HepG2 (cell line): ENCODE measurements at regions not wholly inside any gene's neighbourhood (a gene's known extent, or its start where the extent isn't known, plus 50 kb on each side); places are given as distances from the start of the nearest gene placed in this dataset.

Experiments used
- ATAC-seq: fragments of 200-7000 bp; cut with Tn5 transposase; 3 replicates; pipeline ENCODE4 v1.9.1; 2020; ENCODE audit warnings: mild to moderate bottlenecking, moderate library complexity
- BruUV-seq: library from RNA; stranded (reverse); fragments of 400-500 nt; replicated peaks from 2 replicates; lab custom pipeline; 2021; lab: Mats Ljungman, UMichigan
- CTCF ChIA-PET: fragments of 300-600 bp; formaldehyde crosslinking; extraction: SDS; loops from one replicate; lab custom pipeline; 2021; ENCODE audit warnings: low total read pairs, inconsistent platforms, low intra/inter-chr PET ratio; lab: Yijun Ruan, JAX
- POLR2A ChIA-PET: fragments of 350-600 bp; sonication (Branson Sonifier 250); formaldehyde crosslinking; loops from one replicate; lab custom pipeline; 2020; ENCODE audit warnings: antibody characterized with exemption, inconsistent platforms; lab: Yijun Ruan, JAX
- DNase-seq: peaks from one replicate; pipeline ENCODE4 v3.0.0-alpha.2; 2015; ENCODE audit warnings: low spot score
- FAIRE-seq: peaks from 3 replicates; lab custom pipeline; 2011; peaks lifted over from hg19 to GRCh38; lab: Jason Lieb, UNC
- H2AFZ ChIP-seq: one replicate; pipeline ENCODE4 v1.6.1; 2011; ENCODE audit warnings: low read length, inconsistent platforms
- H3K27ac ChIP-seq: fragments of 300-600 bp; 3 replicates; pipeline ENCODE4 v1.8.0; 2011; ENCODE audit warnings: mixed run types, mild to moderate bottlenecking, mixed read lengths, low read length, inconsistent platforms; ENCODE audit not compliant: insufficient read depth; ENCODE audit errors: extremely low read length
- H3K27me3 ChIP-seq, 2 experiments: fragments of 200-600 bp in 1 of 2; 2 replicates in 1 of 2; 3 replicates in 1 of 2; pipeline versions ENCODE4 v1.6.0 to v1.8.0; 2011; ENCODE audit warnings: low read length in 2 of 2, mild to moderate bottlenecking in 2 of 2, moderate library complexity in 2 of 2, inconsistent platforms in 1 of 2; ENCODE audit not compliant: insufficient read depth in 2 of 2, control insufficient read depth in 1 of 2
- H3K36me3 ChIP-seq, 2 experiments: fragments of 200-600 bp in 1 of 2; replicated peaks in 1 of 2; 2 replicates in 1 of 2; 3 replicates in 1 of 2; pipeline versions ENCODE4 v1.5.1 to v1.8.0; 2011; ENCODE audit warnings: low read length in 2 of 2, inconsistent platforms in 1 of 2; ENCODE audit not compliant: insufficient read depth in 2 of 2, control insufficient read depth in 1 of 2
- H3K4me1 ChIP-seq: 2 replicates; pipeline ENCODE4 v1.5.1; 2012; ENCODE audit warnings: low read length, inconsistent platforms; ENCODE audit not compliant: insufficient read depth
- H3K4me2 ChIP-seq: 2 replicates; pipeline ENCODE4 v1.6.0; 2011; ENCODE audit warnings: low read depth, low read length, inconsistent platforms
- H3K4me3 ChIP-seq, 3 experiments: fragments of 200-600 bp in 1 of 3; sonication (generic), shearing (Covaris generic) in 1 of 3; replicated peaks in 1 of 3; 2 replicates each; pipeline ENCODE4 v1.5.1; 2011 to 2016; ENCODE audit warnings: low read length in 3 of 3, inconsistent platforms in 2 of 3, low read depth in 2 of 3, mild to moderate bottlenecking in 2 of 3, control low read depth in 1 of 3, mixed read lengths in 1 of 3; ENCODE audit not compliant: insufficient read depth in 1 of 3
- H3K79me2 ChIP-seq: one replicate; pipeline ENCODE4 v1.6.1; 2011; ENCODE audit warnings: low read length, inconsistent platforms; ENCODE audit not compliant: insufficient read depth
- H3K9ac ChIP-seq: 2 replicates; pipeline ENCODE4 v1.6.0; 2011; ENCODE audit warnings: mild to moderate bottlenecking, low read depth, low read length, inconsistent platforms; ENCODE audit not compliant: insufficient read depth
- H3K9me3 ChIP-seq: 2 replicates; pipeline ENCODE4 v1.5.1; 2012; ENCODE audit warnings: mild to moderate bottlenecking, low read length
- H4K20me1 ChIP-seq: 2 replicates; pipeline ENCODE4 v1.6.0; 2011; ENCODE audit warnings: inconsistent platforms, mild to moderate bottlenecking, low read length, moderate library complexity; ENCODE audit not compliant: insufficient read depth
- ASH2L ChIP-seq: fragments of 300-600, 200-600 bp; sonication (generic); IDR thresholded peaks from 2 replicates; pipeline ENCODE4 v1.7.0; 2017; ENCODE audit warnings: low read depth, mild to moderate bottlenecking, moderate library complexity, mixed read lengths, low read length; ENCODE audit not compliant: insufficient read length
- CBFB ChIP-seq: sonication (generic); formaldehyde crosslinking; IDR thresholded peaks from 2 replicates; pipeline ENCODE4 v1.4.0; 2020; ENCODE audit warnings: missing genetic modification reagents
- IKZF1 ChIP-seq: fragments of 450-650 bp; IDR thresholded peaks from 2 replicates; pipeline ENCODE4 v1.7.1; 2016
- KLF12 ChIP-seq: sonication (generic); formaldehyde crosslinking; IDR thresholded peaks from 2 replicates; pipeline ENCODE4 v1.4.0; 2020; ENCODE audit warnings: missing genetic modification reagents, borderline replicate concordance
- KMT2A ChIP-seq: sonication (generic); formaldehyde crosslinking; IDR thresholded peaks from 2 replicates; pipeline ENCODE4 v1.4.0; 2020; ENCODE audit warnings: missing genetic modification reagents
- PITX1 ChIP-seq: sonication (generic); formaldehyde crosslinking; IDR thresholded peaks from 2 replicates; pipeline ENCODE4 v1.5.1; 2020; ENCODE audit warnings: mild to moderate bottlenecking, missing genetic modification reagents
- PRPF4 ChIP-seq: fragments of 200-400 bp; formaldehyde crosslinking; IDR thresholded peaks from 2 replicates; pipeline ENCODE4 v1.6.1; 2016; ENCODE audit warnings: low read length, low read depth; ENCODE audit not compliant: poor library complexity, severe bottlenecking
- RAD21 ChIP-seq: fragments of 450-650 bp; formaldehyde crosslinking; IDR thresholded peaks from 2 replicates; pipeline ENCODE4 v1.5.0; 2020; ENCODE audit warnings: mild to moderate bottlenecking
- SNAI1 ChIP-seq: sonication (generic); formaldehyde crosslinking; IDR thresholded peaks from 2 replicates; pipeline ENCODE4 v1.5.0; 2020; ENCODE audit warnings: mild to moderate bottlenecking, missing genetic modification reagents, borderline replicate concordance
- ZIK1 ChIP-seq: sonication (generic); formaldehyde crosslinking; IDR thresholded peaks from 2 replicates; pipeline ENCODE4 v1.5.0; 2020; ENCODE audit warnings: mild to moderate bottlenecking, low read depth, missing genetic modification reagents, borderline replicate concordance
- WGBS: methylation state at CpG from one replicate; pipeline ENCODE4 v1.1.6; 2017; ENCODE audit warnings: low lambda C conversion rate; 5-methylcytosine and 5-hydroxymethylcytosine counted together
- in situ Hi-C: cut with HindIII; loops from 2 replicates; pipeline ENCODE4 v1.10.0; 2017; ENCODE audit warnings: low pct_unique_long_range_greater_than_20kb; ENCODE audit not compliant: extremely low pct_ligation_motif_present
- intact Hi-C: fragments of 100-400 bp; cut with micrococcal nuclease; formaldehyde crosslinking; loops from one replicate; pipeline ENCODE4 v1.10.0; 2022; ENCODE audit not compliant: unreplicated experiment
- TF ChIP-seq, protein P1 (sequence below): sonication (generic); formaldehyde crosslinking; IDR thresholded peaks from 2 replicates; pipeline ENCODE4 v1.4.0; 2020; ENCODE audit warnings: mild to moderate bottlenecking, missing genetic modification reagents
- TF ChIP-seq, protein P2 (sequence below): sonication (generic); formaldehyde crosslinking; IDR thresholded peaks from 2 replicates; pipeline ENCODE4 v1.4.0; 2020; ENCODE audit warnings: missing genetic modification reagents
- TF ChIP-seq, protein P3 (sequence below): sonication (generic); formaldehyde crosslinking; IDR thresholded peaks from 2 replicates; pipeline ENCODE4 v1.4.0; 2020; ENCODE audit warnings: missing genetic modification reagents, borderline replicate concordance
- TF ChIP-seq, protein P4 (sequence below): sonication (generic); formaldehyde crosslinking; IDR thresholded peaks from 2 replicates; pipeline ENCODE4 v1.5.0; 2020; ENCODE audit warnings: mild to moderate bottlenecking, low read depth, missing genetic modification reagents, borderline replicate concordance
- TF ChIP-seq, protein P5 (sequence below): sonication (generic); formaldehyde crosslinking; IDR thresholded peaks from 2 replicates; pipeline ENCODE4 v1.4.0; 2020; ENCODE audit warnings: missing genetic modification reagents, borderline replicate concordance
- TF ChIP-seq, protein P6 (sequence below): sonication (generic); formaldehyde crosslinking; IDR thresholded peaks from 2 replicates; pipeline ENCODE4 v1.4.0; 2020; ENCODE audit warnings: missing genetic modification reagents; ENCODE audit errors: not compliant biosample characterization

DNA sequence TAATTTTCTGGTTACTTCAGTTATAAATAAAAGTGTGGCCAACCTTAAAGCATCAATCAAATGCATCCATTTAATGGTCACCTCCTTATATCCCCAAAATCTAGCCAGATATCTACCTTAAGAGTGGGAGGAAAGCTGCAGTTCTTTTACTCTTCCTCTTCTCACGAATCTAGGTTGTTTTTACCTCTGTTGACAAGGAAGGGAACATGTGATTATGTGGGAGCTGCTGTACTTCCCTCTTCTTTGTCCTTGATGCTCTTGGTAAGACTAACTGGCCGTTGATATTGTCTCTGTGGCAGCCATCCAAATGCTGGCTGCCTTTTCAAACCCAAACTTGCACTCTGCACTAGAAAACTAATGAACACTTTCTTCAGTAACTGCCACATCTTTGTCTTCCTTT lies 275.3 kb upstream of the CADM2 start:
- Histone ChIP-seq H4K20me1 (no peaks in the 10 kb centered on the region), H3K36me3 (no peaks in the 10 kb centered on the region), H3K79me2 (no peaks in the 10 kb centered on the region), H3K9ac (no peak overlapping the region), H3K4me3 (no peak overlapping the region), H2AFZ (no peak overlapping the region), H3K9me3 (no peaks in the 10 kb centered on the region), H3K27me3 (no peaks in the 10 kb centered on the region), H3K4me2 (no peak overlapping the region), H3K4me1 (no peaks in the 10 kb centered on the region), H3K27ac (no peak overlapping the region)
- ChIA-PET POLR2A (no interaction called here), CTCF (no interaction called here)
- FAIRE-seq (no peak), DNase-seq (no peak), ATAC-seq (no peak)
- WGBS, result 0% methylated on average over 2 of the region's 2 CpGs
- in situ Hi-C loops, result no loop called here
- intact Hi-C loops, result no loop called here
- BruUV-seq, result no TSS peak
- TF ChIP-seq, protein P1, sequence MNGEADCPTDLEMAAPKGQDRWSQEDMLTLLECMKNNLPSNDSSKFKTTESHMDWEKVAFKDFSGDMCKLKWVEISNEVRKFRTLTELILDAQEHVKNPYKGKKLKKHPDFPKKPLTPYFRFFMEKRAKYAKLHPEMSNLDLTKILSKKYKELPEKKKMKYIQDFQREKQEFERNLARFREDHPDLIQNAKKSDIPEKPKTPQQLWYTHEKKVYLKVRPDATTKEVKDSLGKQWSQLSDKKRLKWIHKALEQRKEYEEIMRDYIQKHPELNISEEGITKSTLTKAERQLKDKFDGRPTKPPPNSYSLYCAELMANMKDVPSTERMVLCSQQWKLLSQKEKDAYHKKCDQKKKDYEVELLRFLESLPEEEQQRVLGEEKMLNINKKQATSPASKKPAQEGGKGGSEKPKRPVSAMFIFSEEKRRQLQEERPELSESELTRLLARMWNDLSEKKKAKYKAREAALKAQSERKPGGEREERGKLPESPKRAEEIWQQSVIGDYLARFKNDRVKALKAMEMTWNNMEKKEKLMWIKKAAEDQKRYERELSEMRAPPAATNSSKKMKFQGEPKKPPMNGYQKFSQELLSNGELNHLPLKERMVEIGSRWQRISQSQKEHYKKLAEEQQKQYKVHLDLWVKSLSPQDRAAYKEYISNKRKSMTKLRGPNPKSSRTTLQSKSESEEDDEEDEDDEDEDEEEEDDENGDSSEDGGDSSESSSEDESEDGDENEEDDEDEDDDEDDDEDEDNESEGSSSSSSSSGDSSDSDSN (CRISPR knock-in tag), result no peak
- no peak for TF ChIP-seq IKZF1
- TF ChIP-seq, protein P2, sequence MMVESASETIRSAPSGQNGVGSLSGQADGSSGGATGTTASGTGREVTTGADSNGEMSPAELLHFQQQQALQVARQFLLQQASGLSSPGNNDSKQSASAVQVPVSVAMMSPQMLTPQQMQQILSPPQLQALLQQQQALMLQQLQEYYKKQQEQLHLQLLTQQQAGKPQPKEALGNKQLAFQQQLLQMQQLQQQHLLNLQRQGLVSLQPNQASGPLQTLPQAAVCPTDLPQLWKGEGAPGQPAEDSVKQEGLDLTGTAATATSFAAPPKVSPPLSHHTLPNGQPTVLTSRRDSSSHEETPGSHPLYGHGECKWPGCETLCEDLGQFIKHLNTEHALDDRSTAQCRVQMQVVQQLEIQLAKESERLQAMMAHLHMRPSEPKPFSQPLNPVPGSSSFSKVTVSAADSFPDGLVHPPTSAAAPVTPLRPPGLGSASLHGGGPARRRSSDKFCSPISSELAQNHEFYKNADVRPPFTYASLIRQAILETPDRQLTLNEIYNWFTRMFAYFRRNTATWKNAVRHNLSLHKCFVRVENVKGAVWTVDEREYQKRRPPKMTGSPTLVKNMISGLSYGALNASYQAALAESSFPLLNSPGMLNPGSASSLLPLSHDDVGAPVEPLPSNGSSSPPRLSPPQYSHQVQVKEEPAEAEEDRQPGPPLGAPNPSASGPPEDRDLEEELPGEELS (CRISPR knock-in tag), result no peak
- TF ChIP-seq, protein P3, sequence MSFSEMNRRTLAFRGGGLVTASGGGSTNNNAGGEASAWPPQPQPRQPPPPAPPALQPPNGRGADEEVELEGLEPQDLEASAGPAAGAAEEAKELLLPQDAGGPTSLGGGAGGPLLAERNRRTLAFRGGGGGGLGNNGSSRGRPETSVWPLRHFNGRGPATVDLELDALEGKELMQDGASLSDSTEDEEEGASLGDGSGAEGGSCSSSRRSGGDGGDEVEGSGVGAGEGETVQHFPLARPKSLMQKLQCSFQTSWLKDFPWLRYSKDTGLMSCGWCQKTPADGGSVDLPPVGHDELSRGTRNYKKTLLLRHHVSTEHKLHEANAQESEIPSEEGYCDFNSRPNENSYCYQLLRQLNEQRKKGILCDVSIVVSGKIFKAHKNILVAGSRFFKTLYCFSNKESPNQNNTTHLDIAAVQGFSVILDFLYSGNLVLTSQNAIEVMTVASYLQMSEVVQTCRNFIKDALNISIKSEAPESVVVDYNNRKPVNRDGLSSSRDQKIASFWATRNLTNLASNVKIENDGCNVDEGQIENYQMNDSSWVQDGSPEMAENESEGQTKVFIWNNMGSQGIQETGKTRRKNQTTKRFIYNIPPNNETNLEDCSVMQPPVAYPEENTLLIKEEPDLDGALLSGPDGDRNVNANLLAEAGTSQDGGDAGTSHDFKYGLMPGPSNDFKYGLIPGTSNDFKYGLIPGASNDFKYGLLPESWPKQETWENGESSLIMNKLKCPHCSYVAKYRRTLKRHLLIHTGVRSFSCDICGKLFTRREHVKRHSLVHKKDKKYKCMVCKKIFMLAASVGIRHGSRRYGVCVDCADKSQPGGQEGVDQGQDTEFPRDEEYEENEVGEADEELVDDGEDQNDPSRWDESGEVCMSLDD, result no peak
- TF ChIP-seq CBFB (CRISPR knock-in tag), result no peak
- no peak for TF ChIP-seq ZIK1 (CRISPR knock-in tag)
- no peak for TF ChIP-seq PRPF4
- TF ChIP-seq SNAI1, result no peak
- TF ChIP-seq RAD21 (CRISPR knock-in tag), result no peak
- TF ChIP-seq PITX1 (CRISPR knock-in tag), result no peak
- no peak for TF ChIP-seq ASH2L
- TF ChIP-seq, protein P4, sequence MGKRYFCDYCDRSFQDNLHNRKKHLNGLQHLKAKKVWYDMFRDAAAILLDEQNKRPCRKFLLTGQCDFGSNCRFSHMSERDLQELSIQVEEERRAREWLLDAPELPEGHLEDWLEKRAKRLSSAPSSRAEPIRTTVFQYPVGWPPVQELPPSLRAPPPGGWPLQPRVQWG (CRISPR knock-in tag), result no peak
- TF ChIP-seq, protein P5, sequence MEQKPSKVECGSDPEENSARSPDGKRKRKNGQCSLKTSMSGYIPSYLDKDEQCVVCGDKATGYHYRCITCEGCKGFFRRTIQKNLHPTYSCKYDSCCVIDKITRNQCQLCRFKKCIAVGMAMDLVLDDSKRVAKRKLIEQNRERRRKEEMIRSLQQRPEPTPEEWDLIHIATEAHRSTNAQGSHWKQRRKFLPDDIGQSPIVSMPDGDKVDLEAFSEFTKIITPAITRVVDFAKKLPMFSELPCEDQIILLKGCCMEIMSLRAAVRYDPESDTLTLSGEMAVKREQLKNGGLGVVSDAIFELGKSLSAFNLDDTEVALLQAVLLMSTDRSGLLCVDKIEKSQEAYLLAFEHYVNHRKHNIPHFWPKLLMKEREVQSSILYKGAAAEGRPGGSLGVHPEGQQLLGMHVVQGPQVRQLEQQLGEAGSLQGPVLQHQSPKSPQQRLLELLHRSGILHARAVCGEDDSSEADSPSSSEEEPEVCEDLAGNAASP (CRISPR knock-in tag), result no peak
- TF ChIP-seq KLF12 (CRISPR knock-in tag), result no peak
- TF ChIP-seq, protein P6, sequence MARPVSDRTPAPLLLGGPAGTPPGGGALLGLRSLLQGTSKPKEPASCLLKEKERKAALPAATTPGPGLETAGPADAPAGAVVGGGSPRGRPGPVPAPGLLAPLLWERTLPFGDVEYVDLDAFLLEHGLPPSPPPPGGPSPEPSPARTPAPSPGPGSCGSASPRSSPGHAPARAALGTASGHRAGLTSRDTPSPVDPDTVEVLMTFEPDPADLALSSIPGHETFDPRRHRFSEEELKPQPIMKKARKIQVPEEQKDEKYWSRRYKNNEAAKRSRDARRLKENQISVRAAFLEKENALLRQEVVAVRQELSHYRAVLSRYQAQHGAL (CRISPR knock-in tag), result no peak
- TF ChIP-seq KMT2A, result no peak
